Neural cell (in vitro differentiated cells): ENCODE measurements at regions not wholly inside any gene's neighbourhood (a gene's known extent, or its start where the extent isn't known, plus 50 kb on each side); places are given as distances from the start of the nearest gene placed in this dataset.

ENCODE experiments used
- H2AFZ ChIP-seq: fragments of 200-600, 300-800 bp; sonication (generic), shearing (Covaris generic); 2 replicates; pipeline ENCODE4 v1.6.0; 2014; ENCODE audit warnings: low read depth, mild to moderate bottlenecking, antibody characterized with exemption, low read length, moderate library complexity
- H3F3A ChIP-seq: fragments of 200-600 bp; shearing (Covaris generic); 2 replicates; pipeline ENCODE4 v1.6.1; 2016; ENCODE audit warnings: mild to moderate bottlenecking, moderate library complexity, mixed read lengths, antibody characterized with exemption, low read length; ENCODE audit not compliant: insufficient read depth, poor library complexity, severe bottlenecking
- H3K27ac ChIP-seq: fragments of 200-600, 300-800 bp; sonication (generic), shearing (Covaris generic); 2 replicates; pipeline ENCODE4 v1.5.1; 2014; ENCODE audit warnings: mild to moderate bottlenecking, low read length, moderate library complexity
- H3K27me3 ChIP-seq: fragments of 300-800, 200-600 bp; sonication (generic), shearing (Covaris generic); 2 replicates; pipeline ENCODE4 v1.6.0; 2014; ENCODE audit warnings: mild to moderate bottlenecking, low read depth, low read length, moderate library complexity; ENCODE audit not compliant: insufficient read depth
- H3K36me3 ChIP-seq: fragments of 300-800, 200-600 bp; sonication (generic), shearing (Covaris generic); 2 replicates; pipeline ENCODE4 v1.5.1; 2014; ENCODE audit warnings: mild to moderate bottlenecking, antibody characterized with exemption, low read length, moderate library complexity; ENCODE audit not compliant: insufficient read depth
- H3K4me2 ChIP-seq: fragments of 300-800, 200-600 bp; sonication (generic), shearing (Covaris generic); 2 replicates; pipeline ENCODE4 v1.6.0; 2014; ENCODE audit warnings: mild to moderate bottlenecking, low read length
- H3K4me3 ChIP-seq: fragments of 300-800, 200-600 bp; sonication (generic), shearing (Covaris generic); 2 replicates; pipeline ENCODE4 v1.5.1; 2014; ENCODE audit warnings: mild to moderate bottlenecking, low read length, moderate library complexity
- H3K79me2 ChIP-seq: fragments of 200-600 bp; shearing (Covaris generic); replicated peaks from 2 replicates; pipeline ENCODE4 v1.6.0; 2014; ENCODE audit warnings: mild to moderate bottlenecking, low read length, moderate library complexity; ENCODE audit not compliant: insufficient read depth
- H3K9ac ChIP-seq: fragments of 300-800, 200-600 bp; sonication (generic), shearing (Covaris generic); 2 replicates; pipeline ENCODE4 v1.6.1; 2016; ENCODE audit warnings: mild to moderate bottlenecking, low read length, mixed read lengths
- H3K9me2 ChIP-seq: fragments of 200-600 bp; shearing (Covaris generic); 2 replicates; pipeline ENCODE4 v1.6.1; 2016; ENCODE audit warnings: mild to moderate bottlenecking, low read length, mixed read lengths; ENCODE audit not compliant: insufficient read depth
- H3K9me3 ChIP-seq: fragments of 200-600, 300-800 bp; sonication (generic), shearing (Covaris generic); 2 replicates; pipeline ENCODE4 v1.6.1; 2016; ENCODE audit warnings: mild to moderate bottlenecking, mixed run types, low read length, moderate library complexity, mixed read lengths
- H4K20me1 ChIP-seq: fragments of 200-600 bp; shearing (Covaris generic); 2 replicates; pipeline ENCODE4 v1.6.1; 2016; ENCODE audit warnings: mild to moderate bottlenecking, mixed run types; ENCODE audit not compliant: insufficient read depth
- EP300 ChIP-seq: fragments of 450-650 bp; conservative IDR thresholded peaks from 2 replicates; pipeline ENCODE4 v1.6.1; 2014; ENCODE audit warnings: antibody characterized with exemption, mild to moderate bottlenecking, moderate library complexity; ENCODE audit not compliant: poor library complexity, severe bottlenecking
- EZH2 ChIP-seq: fragments of 200-600, 300-800 bp; shearing (Covaris generic), sonication (generic); IDR thresholded peaks from 2 replicates; pipeline ENCODE4 v1.6.1; 2014; ENCODE audit warnings: antibody characterized with exemption, low read length, borderline replicate concordance, mild to moderate bottlenecking; ENCODE audit not compliant: insufficient read depth, poor library complexity, severe bottlenecking
- MXI1 ChIP-seq: fragments of 450-650 bp; conservative IDR thresholded peaks from 2 replicates; pipeline ENCODE4 v1.6.1; 2014; ENCODE audit warnings: antibody characterized with exemption, mild to moderate bottlenecking; ENCODE audit not compliant: poor library complexity, severe bottlenecking
- POLR2AphosphoS5 ChIP-seq: IDR thresholded peaks from 2 replicates; pipeline ENCODE4 v1.6.1; 2012
- RAD21 ChIP-seq: fragments of 450-650 bp; conservative IDR thresholded peaks from 2 replicates; pipeline ENCODE4 v1.6.1; 2014; ENCODE audit warnings: antibody characterized with exemption, mild to moderate bottlenecking, moderate library complexity
- SMC3 ChIP-seq: fragments of 450-650 bp; conservative IDR thresholded peaks from 2 replicates; pipeline ENCODE4 v1.6.1; 2014; ENCODE audit warnings: antibody characterized with exemption, mild to moderate bottlenecking, moderate library complexity; ENCODE audit not compliant: poor library complexity
- TAF1 ChIP-seq: IDR thresholded peaks from 2 replicates; pipeline ENCODE4 v1.6.1; 2012; ENCODE audit warnings: low read depth
- TF ChIP-seq, protein P1 (sequence below): fragments of 450-650 bp; IDR thresholded peaks from 2 replicates; pipeline ENCODE4 v1.5.1; 2014; ENCODE audit warnings: antibody characterized with exemption, mild to moderate bottlenecking, moderate library complexity; ENCODE audit not compliant: poor library complexity, severe bottlenecking
- TF ChIP-seq, protein P2 (sequence below): IDR thresholded peaks from 2 replicates; pipeline ENCODE4 v1.6.1; 2012; ENCODE audit warnings: borderline replicate concordance

DNA sequence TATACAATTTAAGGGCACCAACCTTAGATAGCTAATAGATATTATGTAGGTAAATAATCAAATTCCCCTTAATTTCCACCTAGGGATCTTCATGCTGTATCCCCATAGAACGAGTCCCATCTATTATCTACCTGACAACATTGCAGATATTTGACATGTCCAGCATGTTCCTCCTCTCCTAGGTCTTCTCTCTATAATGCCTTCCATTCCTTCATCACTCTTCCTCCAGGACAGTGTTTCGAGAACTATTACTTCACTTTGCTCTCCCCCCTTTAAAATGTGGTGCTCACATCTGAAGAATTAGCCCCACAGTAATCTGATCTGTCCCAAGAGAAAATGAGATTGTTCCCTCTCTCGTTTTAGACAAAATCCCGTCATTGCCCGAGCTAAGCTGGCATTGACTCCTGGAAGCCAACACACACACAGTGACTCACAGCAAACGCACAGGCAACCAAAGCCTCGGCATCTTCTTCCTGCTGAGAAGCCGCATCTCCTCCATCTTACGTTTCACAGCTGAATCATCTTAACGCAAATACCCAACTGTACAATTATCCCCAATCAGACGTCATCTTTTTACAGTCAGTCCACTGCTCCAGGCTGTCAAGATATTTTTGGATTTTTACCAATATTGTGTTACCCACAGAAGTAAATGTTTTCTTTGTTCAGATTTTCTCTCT, 162.9 kb upstream of the AGAP1 start:
- Histone ChIP-seq H3K9me2 (no peaks in the 10 kb centered on the region), H3K4me2 (no peak overlapping the region), H3K27me3 (no peaks in the 10 kb centered on the region), H3K9me3 (no peaks in the 10 kb centered on the region), H3K4me3 (no peak overlapping the region), H3K27ac (no peak overlapping the region), H3F3A (no peaks in the 10 kb centered on the region), H4K20me1 (no peaks in the 10 kb centered on the region), H3K9ac (no peak overlapping the region), H2AFZ (no peak overlapping the region), H3K36me3 (no peaks in the 10 kb centered on the region), H3K79me2 (no peaks in the 10 kb centered on the region)
- no peak for TF ChIP-seq EP300
- TF ChIP-seq, protein P1, sequence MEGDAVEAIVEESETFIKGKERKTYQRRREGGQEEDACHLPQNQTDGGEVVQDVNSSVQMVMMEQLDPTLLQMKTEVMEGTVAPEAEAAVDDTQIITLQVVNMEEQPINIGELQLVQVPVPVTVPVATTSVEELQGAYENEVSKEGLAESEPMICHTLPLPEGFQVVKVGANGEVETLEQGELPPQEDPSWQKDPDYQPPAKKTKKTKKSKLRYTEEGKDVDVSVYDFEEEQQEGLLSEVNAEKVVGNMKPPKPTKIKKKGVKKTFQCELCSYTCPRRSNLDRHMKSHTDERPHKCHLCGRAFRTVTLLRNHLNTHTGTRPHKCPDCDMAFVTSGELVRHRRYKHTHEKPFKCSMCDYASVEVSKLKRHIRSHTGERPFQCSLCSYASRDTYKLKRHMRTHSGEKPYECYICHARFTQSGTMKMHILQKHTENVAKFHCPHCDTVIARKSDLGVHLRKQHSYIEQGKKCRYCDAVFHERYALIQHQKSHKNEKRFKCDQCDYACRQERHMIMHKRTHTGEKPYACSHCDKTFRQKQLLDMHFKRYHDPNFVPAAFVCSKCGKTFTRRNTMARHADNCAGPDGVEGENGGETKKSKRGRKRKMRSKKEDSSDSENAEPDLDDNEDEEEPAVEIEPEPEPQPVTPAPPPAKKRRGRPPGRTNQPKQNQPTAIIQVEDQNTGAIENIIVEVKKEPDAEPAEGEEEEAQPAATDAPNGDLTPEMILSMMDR: no peak
- TF ChIP-seq EZH2: no peak
- TF ChIP-seq SMC3: no peak
- no peak for TF ChIP-seq RAD21
- TF ChIP-seq TAF1: no peak
- no peak for TF ChIP-seq POLR2AphosphoS5
- TF ChIP-seq, protein P2, sequence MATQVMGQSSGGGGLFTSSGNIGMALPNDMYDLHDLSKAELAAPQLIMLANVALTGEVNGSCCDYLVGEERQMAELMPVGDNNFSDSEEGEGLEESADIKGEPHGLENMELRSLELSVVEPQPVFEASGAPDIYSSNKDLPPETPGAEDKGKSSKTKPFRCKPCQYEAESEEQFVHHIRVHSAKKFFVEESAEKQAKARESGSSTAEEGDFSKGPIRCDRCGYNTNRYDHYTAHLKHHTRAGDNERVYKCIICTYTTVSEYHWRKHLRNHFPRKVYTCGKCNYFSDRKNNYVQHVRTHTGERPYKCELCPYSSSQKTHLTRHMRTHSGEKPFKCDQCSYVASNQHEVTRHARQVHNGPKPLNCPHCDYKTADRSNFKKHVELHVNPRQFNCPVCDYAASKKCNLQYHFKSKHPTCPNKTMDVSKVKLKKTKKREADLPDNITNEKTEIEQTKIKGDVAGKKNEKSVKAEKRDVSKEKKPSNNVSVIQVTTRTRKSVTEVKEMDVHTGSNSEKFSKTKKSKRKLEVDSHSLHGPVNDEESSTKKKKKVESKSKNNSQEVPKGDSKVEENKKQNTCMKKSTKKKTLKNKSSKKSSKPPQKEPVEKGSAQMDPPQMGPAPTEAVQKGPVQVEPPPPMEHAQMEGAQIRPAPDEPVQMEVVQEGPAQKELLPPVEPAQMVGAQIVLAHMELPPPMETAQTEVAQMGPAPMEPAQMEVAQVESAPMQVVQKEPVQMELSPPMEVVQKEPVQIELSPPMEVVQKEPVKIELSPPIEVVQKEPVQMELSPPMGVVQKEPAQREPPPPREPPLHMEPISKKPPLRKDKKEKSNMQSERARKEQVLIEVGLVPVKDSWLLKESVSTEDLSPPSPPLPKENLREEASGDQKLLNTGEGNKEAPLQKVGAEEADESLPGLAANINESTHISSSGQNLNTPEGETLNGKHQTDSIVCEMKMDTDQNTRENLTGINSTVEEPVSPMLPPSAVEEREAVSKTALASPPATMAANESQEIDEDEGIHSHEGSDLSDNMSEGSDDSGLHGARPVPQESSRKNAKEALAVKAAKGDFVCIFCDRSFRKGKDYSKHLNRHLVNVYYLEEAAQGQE: no peak
- TF ChIP-seq MXI1: no peak

DNA sequence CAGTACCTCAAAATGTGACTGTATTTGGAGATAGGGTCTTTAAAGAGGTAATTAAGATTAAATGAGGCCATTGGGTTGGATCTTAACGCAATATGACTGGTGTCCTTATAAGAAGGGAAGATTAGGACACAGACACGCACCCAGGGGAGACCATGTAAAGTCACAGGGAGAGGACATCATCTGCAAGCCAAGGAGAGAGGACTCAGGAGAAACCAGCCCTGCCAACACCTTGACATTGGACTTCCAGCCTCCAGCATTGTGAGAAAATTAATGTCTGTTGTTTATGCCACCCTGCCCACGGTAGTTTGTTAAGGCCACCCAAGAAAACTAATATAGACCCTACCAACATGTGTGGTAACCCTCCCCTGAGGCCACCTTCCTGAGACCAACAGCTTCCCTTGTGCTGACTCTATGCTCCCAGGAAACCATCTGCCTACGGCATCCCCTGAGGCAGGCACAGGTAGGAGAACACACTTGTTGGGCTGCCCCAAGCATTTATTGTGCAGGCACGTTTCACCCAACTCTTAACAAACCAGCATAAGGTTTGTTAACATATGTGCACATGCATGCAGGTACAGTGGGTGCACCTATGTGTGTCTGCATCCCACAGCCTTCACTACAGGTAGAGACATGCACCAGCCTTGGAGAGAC, 161.5 kb upstream of the AGAP1 start:
- Histone ChIP-seq H3K79me2 (no peaks in the 10 kb centered on the region), H4K20me1 (no peaks in the 10 kb centered on the region), H2AFZ (no peak overlapping the region), H3K9ac (no peak overlapping the region), H3K4me3 (no peak overlapping the region), H3K9me2 (no peaks in the 10 kb centered on the region), H3F3A (no peaks in the 10 kb centered on the region), H3K36me3 (no peaks in the 10 kb centered on the region), H3K27ac (no peak overlapping the region), H3K9me3 (no peaks in the 10 kb centered on the region), H3K4me2 (no peak overlapping the region), H3K27me3 (no peaks in the 10 kb centered on the region)
- TF ChIP-seq, protein P2: no peak
- no peak for TF ChIP-seq SMC3
- TF ChIP-seq TAF1: no peak
- TF ChIP-seq MXI1: no peak
- no peak for TF ChIP-seq RAD21
- TF ChIP-seq POLR2AphosphoS5: no peak
- TF ChIP-seq, protein P1: no peak
- TF ChIP-seq EZH2: no peak
- TF ChIP-seq EP300: no peak
